GM12873 (cell line): ENCODE measurements at regions not wholly inside any gene's neighbourhood (a gene's known extent, or its start where the extent isn't known, plus 50 kb on each side); places are given as distances from the start of the nearest gene placed in this dataset.

Experiments used
- CTCF ChIP-seq: IDR thresholded peaks from 2 replicates; pipeline ENCODE4 v1.5.1; 2012; ENCODE audit warnings: low read depth, mild to moderate bottlenecking, moderate library complexity, low read length, control low read depth; ENCODE audit not compliant: insufficient read depth; ENCODE audit errors: missing control alignments

GRCh38 chr3:137542049-137542448, 222.1 kb upstream of the SOX14 start:
- TF ChIP-seq CTCF, result no peak

GRCh38 chr3:137554242-137554641, 209.9 kb upstream of the SOX14 start:
- no peak for TF ChIP-seq CTCF

GRCh38 chr3:137568880-137569279, 195.2 kb upstream of the SOX14 start:
- no peak for TF ChIP-seq CTCF

- TF ChIP-seq CTCF, result no peak
Measured at GRCh38 chr3:137572931-137573330, 191.2 kb upstream of the SOX14 start.

GRCh38 chr3:137582484-137582883, 181.6 kb upstream of the SOX14 start:
- TF ChIP-seq CTCF, result no peak

GRCh38 chr3:137583256-137583655, 180.9 kb upstream of the SOX14 start:
- no peak for TF ChIP-seq CTCF

GRCh38 chr3:137588871-137589270, 175.2 kb upstream of the SOX14 start:
- no peak for TF ChIP-seq CTCF
